Ishikawa (cell line): ENCODE measurements at regions not wholly inside any gene's neighbourhood (a gene's known extent, or its start where the extent isn't known, plus 50 kb on each side); places are given as distances from the start of the nearest gene placed in this dataset.

Experiments used
- CEBPB ChIP-seq: IDR thresholded peaks from 2 replicates; pipeline ENCODE4 v1.6.1; 2012
- CREB1 ChIP-seq: IDR thresholded peaks from 2 replicates; pipeline ENCODE4 v1.6.1; 2012; ENCODE audit warnings: low read depth
- EGR1 ChIP-seq: IDR thresholded peaks from 2 replicates; pipeline ENCODE4 v1.6.1; 2012
- EP300 ChIP-seq: IDR thresholded peaks from 2 replicates; pipeline ENCODE4 v1.6.1; 2012; ENCODE audit warnings: borderline replicate concordance
- FOXM1 ChIP-seq: IDR thresholded peaks from 2 replicates; pipeline ENCODE4 v1.6.1; 2012; ENCODE audit warnings: low read depth, borderline replicate concordance
- NFIC ChIP-seq: IDR thresholded peaks from 2 replicates; pipeline ENCODE4 v1.6.1; 2012
- RAD21 ChIP-seq: IDR thresholded peaks from 2 replicates; pipeline ENCODE4 v1.6.1; 2012; ENCODE audit warnings: low read depth
- TAF1 ChIP-seq: IDR thresholded peaks from 2 replicates; pipeline ENCODE4 v1.6.1; 2012; ENCODE audit warnings: low read depth, mild to moderate bottlenecking
- TCF12 ChIP-seq: IDR thresholded peaks from 2 replicates; pipeline ENCODE4 v1.6.1; 2012; ENCODE audit warnings: low read depth
- TEAD4 ChIP-seq: IDR thresholded peaks from 2 replicates; pipeline ENCODE4 v1.6.1; 2012
- YY1 ChIP-seq: IDR thresholded peaks from 2 replicates; pipeline ENCODE4 v1.6.1; 2012; ENCODE audit warnings: low read depth
- ZBTB7A ChIP-seq: IDR thresholded peaks from 2 replicates; pipeline ENCODE4 v1.6.1; 2012; ENCODE audit warnings: low read depth
- TF ChIP-seq, protein P1 (sequence below): IDR thresholded peaks from 2 replicates; pipeline ENCODE4 v1.6.1; 2012
- TF ChIP-seq, protein P2 (sequence below): IDR thresholded peaks from 2 replicates; pipeline ENCODE4 v1.6.1; 2012
- TF ChIP-seq, protein P3 (sequence below): IDR thresholded peaks from 2 replicates; pipeline ENCODE4 v1.6.1; 2012; ENCODE audit warnings: low read depth, mild to moderate bottlenecking

- TF ChIP-seq, protein P1, sequence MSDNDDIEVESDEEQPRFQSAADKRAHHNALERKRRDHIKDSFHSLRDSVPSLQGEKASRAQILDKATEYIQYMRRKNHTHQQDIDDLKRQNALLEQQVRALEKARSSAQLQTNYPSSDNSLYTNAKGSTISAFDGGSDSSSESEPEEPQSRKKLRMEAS, result no peak
- TF ChIP-seq FOXM1, result no peak
- no peak for TF ChIP-seq NFIC
- no peak for TF ChIP-seq TEAD4
- TF ChIP-seq, protein P2, sequence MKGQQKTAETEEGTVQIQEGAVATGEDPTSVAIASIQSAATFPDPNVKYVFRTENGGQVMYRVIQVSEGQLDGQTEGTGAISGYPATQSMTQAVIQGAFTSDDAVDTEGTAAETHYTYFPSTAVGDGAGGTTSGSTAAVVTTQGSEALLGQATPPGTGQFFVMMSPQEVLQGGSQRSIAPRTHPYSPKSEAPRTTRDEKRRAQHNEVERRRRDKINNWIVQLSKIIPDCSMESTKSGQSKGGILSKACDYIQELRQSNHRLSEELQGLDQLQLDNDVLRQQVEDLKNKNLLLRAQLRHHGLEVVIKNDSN, result no peak
- TF ChIP-seq, protein P3, sequence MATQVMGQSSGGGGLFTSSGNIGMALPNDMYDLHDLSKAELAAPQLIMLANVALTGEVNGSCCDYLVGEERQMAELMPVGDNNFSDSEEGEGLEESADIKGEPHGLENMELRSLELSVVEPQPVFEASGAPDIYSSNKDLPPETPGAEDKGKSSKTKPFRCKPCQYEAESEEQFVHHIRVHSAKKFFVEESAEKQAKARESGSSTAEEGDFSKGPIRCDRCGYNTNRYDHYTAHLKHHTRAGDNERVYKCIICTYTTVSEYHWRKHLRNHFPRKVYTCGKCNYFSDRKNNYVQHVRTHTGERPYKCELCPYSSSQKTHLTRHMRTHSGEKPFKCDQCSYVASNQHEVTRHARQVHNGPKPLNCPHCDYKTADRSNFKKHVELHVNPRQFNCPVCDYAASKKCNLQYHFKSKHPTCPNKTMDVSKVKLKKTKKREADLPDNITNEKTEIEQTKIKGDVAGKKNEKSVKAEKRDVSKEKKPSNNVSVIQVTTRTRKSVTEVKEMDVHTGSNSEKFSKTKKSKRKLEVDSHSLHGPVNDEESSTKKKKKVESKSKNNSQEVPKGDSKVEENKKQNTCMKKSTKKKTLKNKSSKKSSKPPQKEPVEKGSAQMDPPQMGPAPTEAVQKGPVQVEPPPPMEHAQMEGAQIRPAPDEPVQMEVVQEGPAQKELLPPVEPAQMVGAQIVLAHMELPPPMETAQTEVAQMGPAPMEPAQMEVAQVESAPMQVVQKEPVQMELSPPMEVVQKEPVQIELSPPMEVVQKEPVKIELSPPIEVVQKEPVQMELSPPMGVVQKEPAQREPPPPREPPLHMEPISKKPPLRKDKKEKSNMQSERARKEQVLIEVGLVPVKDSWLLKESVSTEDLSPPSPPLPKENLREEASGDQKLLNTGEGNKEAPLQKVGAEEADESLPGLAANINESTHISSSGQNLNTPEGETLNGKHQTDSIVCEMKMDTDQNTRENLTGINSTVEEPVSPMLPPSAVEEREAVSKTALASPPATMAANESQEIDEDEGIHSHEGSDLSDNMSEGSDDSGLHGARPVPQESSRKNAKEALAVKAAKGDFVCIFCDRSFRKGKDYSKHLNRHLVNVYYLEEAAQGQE, result no peak
- no peak for TF ChIP-seq YY1
- no peak for TF ChIP-seq TAF1
- no peak for TF ChIP-seq TCF12
- no peak for TF ChIP-seq EP300
- no peak for TF ChIP-seq CREB1
- TF ChIP-seq ZBTB7A, result no peak
- no peak for TF ChIP-seq EGR1
- TF ChIP-seq CEBPB, result no peak
- TF ChIP-seq RAD21, result no peak
These were observed 119.1 kb downstream of the GGTLC2 start for GRCh38 chr22:22763512-22763911.

- TF ChIP-seq TEAD4 (no peak), CREB1 (no peak), YY1 (no peak), RAD21 (no peak), CEBPB (no peak), EP300 (no peak), FOXM1 (no peak), NFIC (no peak), ZBTB7A (no peak), TAF1 (no peak), EGR1 (no peak), TCF12 (no peak)
- TF ChIP-seq, protein P2, result no peak
- TF ChIP-seq, protein P1, result no peak
- TF ChIP-seq, protein P3, result no peak
These were observed 119.7 kb downstream of the GGTLC2 start for GRCh38 chr22:22764085-22764484.

DNA sequence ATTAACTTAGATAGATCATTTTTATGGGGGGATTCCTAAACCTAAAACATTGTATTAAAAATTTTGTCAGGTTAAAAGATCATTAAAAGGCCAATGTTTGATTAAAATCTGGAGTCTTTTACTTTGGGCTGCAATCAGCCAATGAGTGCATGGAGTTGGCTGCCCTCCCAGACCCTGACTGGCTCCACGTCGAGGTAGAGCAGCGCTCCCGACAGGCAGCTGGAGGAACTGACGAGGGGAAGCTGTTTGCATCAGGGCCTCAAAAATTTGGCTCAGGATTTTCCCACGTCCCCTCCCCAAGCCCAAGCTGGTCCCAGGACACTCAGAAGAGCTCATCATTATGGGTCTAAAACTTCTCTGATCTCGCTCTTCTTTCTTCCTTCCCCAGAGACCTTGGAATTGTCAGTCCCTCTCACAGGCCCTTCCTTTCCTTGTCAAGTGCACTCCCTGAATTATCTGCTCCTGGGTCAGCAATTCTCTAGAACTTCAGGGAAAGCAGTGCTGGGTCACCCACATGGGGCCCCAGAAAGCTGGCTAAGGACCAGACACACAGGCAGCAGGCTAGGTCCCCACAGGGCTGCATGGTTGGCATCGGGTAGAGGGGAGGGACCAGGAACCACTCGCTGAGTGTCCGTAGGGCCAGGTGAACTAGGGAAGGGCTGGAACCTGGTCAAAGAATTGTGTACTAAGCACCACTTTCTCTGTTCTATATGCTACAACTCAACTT, 119.6 kb upstream of the IGLL5 start:
- TF ChIP-seq FOXM1, result no peak
- TF ChIP-seq RAD21, result no peak; the same call in 1 of the 2 replicates
- no peak for TF ChIP-seq TEAD4

- TF ChIP-seq CEBPB (no peak), NFIC (no peak), EGR1 (no peak), RAD21 (no peak), TAF1 (no peak)
- TF ChIP-seq, protein P2, result no peak
- TF ChIP-seq, protein P1, result no peak
These were observed 118.7 kb upstream of the IGLL5 start for GRCh38 chr22:22768885-22769284.

GRCh38 chr22:22769434-22770279, 118.0 kb upstream of the IGLL5 start:
- no peak for TF ChIP-seq CEBPB
- no peak for TF ChIP-seq EP300
- TF ChIP-seq, protein P2, result no peak
- no peak for TF ChIP-seq TAF1
- TF ChIP-seq, protein P3, result no peak
- no peak for TF ChIP-seq ZBTB7A
- TF ChIP-seq CREB1, result no peak
- TF ChIP-seq NFIC, result no peak
